ENCODE measurements at regions not wholly inside any gene's neighbourhood (a gene's known extent, or its start where the extent isn't known, plus 50 kb on each side); places are given as distances from the start of the nearest gene placed in this dataset.

GRCh38 chr17:64783556-64784352, 121.6 kb upstream of the SMURF2 start:
- Histone ChIP-seq H3K9me2 (replicated peaks; ENCODE audit: low read depth, low read length) (no peaks in the 10 kb centered on the region), H3K9ac (ENCODE audit: low read depth, low read length, poor library complexity, severe bottlenecking) (no peak overlapping the region), H4K20me1 (ENCODE audit: insufficient read depth, low read length, poor library complexity, severe bottlenecking) (no peaks in the 10 kb centered on the region), H3K4me2 (ENCODE audit: low read depth, low read length, poor library complexity, severe bottlenecking) (no peak overlapping the region), H3K4me1 (ENCODE audit: insufficient read depth, low read length, poor library complexity, severe bottlenecking) (peaks cover 19% of the 10 kb centered on the region), H3K79me2 (ENCODE audit: insufficient read depth, low read length) (peaks cover 22% of the 10 kb centered on the region), H2AFZ (ENCODE audit: low read length) (no peak overlapping the region), H3K27me3 (ENCODE audit: insufficient read depth, low read length, poor library complexity, severe bottlenecking) (no peaks in the 10 kb centered on the region), H3F3A (ENCODE audit: low read depth) (no peaks in the 10 kb centered on the region), H3K4me3 (ENCODE audit: low read length, poor library complexity, severe bottlenecking) (no peak overlapping the region), H3K36me3 (ENCODE audit: insufficient read depth, low read length) (peaks cover 9% of the 10 kb centered on the region; the same call in 1 of the 2 replicates), H3K9me3 (ENCODE audit: insufficient read depth, low read depth, low read length) (no peaks in the 10 kb centered on the region)
- TF ChIP-seq CTCF (conservative IDR thresholded peaks at IDR 0.05; ENCODE audit: low read length) (no peak), EZH2phosphoT487 (IDR thresholded peaks at IDR 0.05; ENCODE audit: borderline replicate concordance) (no peak)

- H3K36me3 ChIP-seq (ENCODE audit: insufficient read depth, low read length), result peaks cover 9% of the 10 kb centered on the region; the same call in 1 of the 2 replicates
- H2AFZ ChIP-seq (ENCODE audit: low read length), result no peak overlapping the region
- no peaks in the 10 kb centered on the region for H3K9me3 ChIP-seq (ENCODE audit: insufficient read depth, low read depth, low read length)
- no peaks in the 10 kb centered on the region for H3K9me2 ChIP-seq (replicated peaks; ENCODE audit: low read depth, low read length)
- H3K4me2 ChIP-seq (ENCODE audit: low read depth, low read length, poor library complexity, severe bottlenecking), result no peak overlapping the region
- H3F3A ChIP-seq (ENCODE audit: low read depth), result no peaks in the 10 kb centered on the region
- TF ChIP-seq EZH2phosphoT487 (IDR thresholded peaks at IDR 0.05; ENCODE audit: borderline replicate concordance) (no peak), CTCF (conservative IDR thresholded peaks at IDR 0.05; ENCODE audit: low read length) (no peak)
- peaks cover 24% of the 10 kb centered on the region for H3K79me2 ChIP-seq (ENCODE audit: insufficient read depth, low read length)
- H4K20me1 ChIP-seq (ENCODE audit: insufficient read depth, low read length, poor library complexity, severe bottlenecking), result no peaks in the 10 kb centered on the region
- H3K9ac ChIP-seq (ENCODE audit: low read depth, low read length, poor library complexity, severe bottlenecking), result no peak overlapping the region
- no peaks in the 10 kb centered on the region for H3K27me3 ChIP-seq (ENCODE audit: insufficient read depth, low read length, poor library complexity, severe bottlenecking)
- H3K4me1 ChIP-seq (ENCODE audit: insufficient read depth, low read length, poor library complexity, severe bottlenecking), result peaks cover 19% of the 10 kb centered on the region
- no peak overlapping the region for H3K4me3 ChIP-seq (ENCODE audit: low read length, poor library complexity, severe bottlenecking)
Observed at GRCh38 chr17:64783031-64783461, 120.9 kb upstream of the SMURF2 start.

GRCh38 chr17:64781810-64782555, 119.9 kb upstream of the SMURF2 start:
- H3K36me3 ChIP-seq (ENCODE audit: insufficient read depth, low read length), result peaks cover 9% of the 10 kb centered on the region; the same call in 1 of the 2 replicates
- TF ChIP-seq EZH2phosphoT487 (IDR thresholded peaks at IDR 0.05; ENCODE audit: borderline replicate concordance) (no peak), CTCF (conservative IDR thresholded peaks at IDR 0.05; ENCODE audit: low read length) (no peak)
- no peak overlapping the region for H2AFZ ChIP-seq (ENCODE audit: low read length)
- H3K27me3 ChIP-seq (ENCODE audit: insufficient read depth, low read length, poor library complexity, severe bottlenecking), result no peaks in the 10 kb centered on the region
- H4K20me1 ChIP-seq (ENCODE audit: insufficient read depth, low read length, poor library complexity, severe bottlenecking), result no peaks in the 10 kb centered on the region
- H3K79me2 ChIP-seq (ENCODE audit: insufficient read depth, low read length), result peaks cover 24% of the 10 kb centered on the region
- H3K4me1 ChIP-seq (ENCODE audit: insufficient read depth, low read length, poor library complexity, severe bottlenecking), result peaks cover 21% of the 10 kb centered on the region
- no peaks in the 10 kb centered on the region for H3K9me2 ChIP-seq (replicated peaks; ENCODE audit: low read depth, low read length)
- no peaks in the 10 kb centered on the region for H3F3A ChIP-seq (ENCODE audit: low read depth)
- H3K4me3 ChIP-seq (ENCODE audit: low read length, poor library complexity, severe bottlenecking), result peak overlapping the region; percentile 85
- H3K4me2 ChIP-seq (ENCODE audit: low read depth, low read length, poor library complexity, severe bottlenecking), result peak overlapping the region; percentile 86
- no peaks in the 10 kb centered on the region for H3K9me3 ChIP-seq (ENCODE audit: insufficient read depth, low read depth, low read length)
- peak overlapping the region; percentile 89 for H3K9ac ChIP-seq (ENCODE audit: low read depth, low read length, poor library complexity, severe bottlenecking)

All from Loucy (cell line).